ENCODE measurements at regions not wholly inside any gene's neighbourhood (a gene's known extent, or its start where the extent isn't known, plus 50 kb on each side); places are given as distances from the start of the nearest gene placed in this dataset.

DNA sequence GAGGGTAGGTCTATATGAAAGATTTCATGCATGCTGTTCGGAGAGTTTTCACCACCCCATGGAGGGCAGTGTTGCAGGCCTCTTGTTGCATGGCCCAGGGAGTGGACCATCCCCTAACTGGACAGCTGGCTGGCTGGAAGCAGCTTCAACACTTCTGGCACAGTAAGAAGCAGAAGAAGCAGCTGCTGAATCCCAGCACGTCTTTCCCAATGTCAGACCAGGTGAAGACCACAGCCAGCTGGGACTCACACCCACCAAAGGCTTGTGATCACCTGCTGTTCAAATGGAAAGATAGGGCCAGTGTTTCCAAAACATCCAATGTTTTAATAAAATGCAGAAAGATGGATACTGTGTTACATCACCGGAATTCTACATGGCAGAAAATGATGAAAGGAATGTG, 1423.6 kb downstream of the AACS start:
- Mint-ChIP-seq H3K27ac (no peak overlapping the region), H3K4me1 (no peaks in the 10 kb centered on the region), H3K9me3 (peaks cover 66% of the 10 kb centered on the region), H3K36me3 (peaks cover 62% of the 10 kb centered on the region), H3K27me3 (ENCODE audit: low read depth) (peaks cover 7% of the 10 kb centered on the region; the same call in 1 of the 2 replicates), H3K4me3 (no peak overlapping the region)
- ChIA-PET POLR2A (no interaction called here), CTCF (no interaction called here)
- DNase-seq (ENCODE audit: low spot score) (no peak), ATAC-seq (no peak)
- no peak for TF ChIP-seq PRRX2 (CRISPR knock-in tag; IDR thresholded peaks at IDR 0.05)
- TF ChIP-seq ZNF138 (CRISPR knock-in tag; conservative IDR thresholded peaks at IDR 0.05): no peak
- TF ChIP-seq, protein P1, sequence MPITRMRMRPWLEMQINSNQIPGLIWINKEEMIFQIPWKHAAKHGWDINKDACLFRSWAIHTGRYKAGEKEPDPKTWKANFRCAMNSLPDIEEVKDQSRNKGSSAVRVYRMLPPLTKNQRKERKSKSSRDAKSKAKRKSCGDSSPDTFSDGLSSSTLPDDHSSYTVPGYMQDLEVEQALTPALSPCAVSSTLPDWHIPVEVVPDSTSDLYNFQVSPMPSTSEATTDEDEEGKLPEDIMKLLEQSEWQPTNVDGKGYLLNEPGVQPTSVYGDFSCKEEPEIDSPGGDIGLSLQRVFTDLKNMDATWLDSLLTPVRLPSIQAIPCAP (CRISPR knock-in tag; IDR thresholded peaks at IDR 0.05): no peak

DNA sequence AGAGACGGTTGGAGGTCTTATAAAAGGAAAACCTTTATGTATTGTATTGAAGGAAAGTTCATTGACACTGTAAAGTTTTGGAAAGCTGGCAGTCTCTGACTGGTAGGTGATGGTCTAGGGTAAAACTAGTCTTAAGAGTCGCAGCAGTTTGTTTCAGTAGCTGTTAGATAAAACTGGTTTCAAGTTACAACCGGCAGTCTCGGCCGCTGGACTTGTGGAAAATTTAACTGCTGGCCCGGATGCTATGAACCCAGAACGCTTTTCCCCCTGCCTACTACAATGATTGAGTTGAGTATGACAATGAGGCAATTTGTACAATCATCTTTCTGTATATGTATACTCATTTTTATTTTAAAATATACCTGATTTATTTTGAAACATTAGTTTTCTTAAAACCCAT, 1426.9 kb downstream of the AACS start:
- Mint-ChIP-seq H3K27me3 (ENCODE audit: low read depth) (peaks cover 4% of the 10 kb centered on the region; the same call in 1 of the 2 replicates), H3K4me3 (no peak overlapping the region), H3K36me3 (peaks cover 66% of the 10 kb centered on the region), H3K27ac (no peak overlapping the region), H3K9me3 (peaks cover 76% of the 10 kb centered on the region), H3K4me1 (no peaks in the 10 kb centered on the region)
- ATAC-seq (no peak), DNase-seq (ENCODE audit: low spot score) (no peak)
- POLR2A ChIA-PET: no interaction called here
- TF ChIP-seq, protein P2, sequence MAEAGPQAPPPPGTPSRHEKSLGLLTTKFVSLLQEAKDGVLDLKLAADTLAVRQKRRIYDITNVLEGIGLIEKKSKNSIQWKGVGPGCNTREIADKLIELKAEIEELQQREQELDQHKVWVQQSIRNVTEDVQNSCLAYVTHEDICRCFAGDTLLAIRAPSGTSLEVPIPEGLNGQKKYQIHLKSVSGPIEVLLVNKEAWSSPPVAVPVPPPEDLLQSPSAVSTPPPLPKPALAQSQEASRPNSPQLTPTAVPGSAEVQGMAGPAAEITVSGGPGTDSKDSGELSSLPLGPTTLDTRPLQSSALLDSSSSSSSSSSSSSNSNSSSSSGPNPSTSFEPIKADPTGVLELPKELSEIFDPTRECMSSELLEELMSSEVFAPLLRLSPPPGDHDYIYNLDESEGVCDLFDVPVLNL (CRISPR knock-in tag; IDR thresholded peaks at IDR 0.05; ENCODE audit: borderline replicate concordance, low read depth): no peak
- TF ChIP-seq ATF1 (CRISPR knock-in tag; IDR thresholded peaks at IDR 0.05) (no peak), NR2C2 (CRISPR knock-in tag; IDR thresholded peaks at IDR 0.05) (no peak), SMAD4 (CRISPR knock-in tag; IDR thresholded peaks at IDR 0.05) (no peak), ETV6 (CRISPR knock-in tag; IDR thresholded peaks at IDR 0.05) (no peak), CREB1 (CRISPR knock-in tag; IDR thresholded peaks at IDR 0.05) (no peak), ZNF423 (CRISPR knock-in tag; IDR thresholded peaks at IDR 0.05) (no peak), PRRX2 (CRISPR knock-in tag; IDR thresholded peaks at IDR 0.05) (no peak), FOXJ3 (CRISPR knock-in tag; IDR thresholded peaks at IDR 0.05; ENCODE audit: borderline replicate concordance) (no peak), ZNF671 (CRISPR knock-in tag; IDR thresholded peaks at IDR 0.05) (no peak), FOXK1 (CRISPR knock-in tag; IDR thresholded peaks at IDR 0.05) (no peak), ZNF263 (CRISPR knock-in tag; IDR thresholded peaks at IDR 0.05; ENCODE audit: low read depth) (no peak), MXD4 (CRISPR knock-in tag; IDR thresholded peaks at IDR 0.05; ENCODE audit: borderline replicate concordance) (no peak), SMAD3 (CRISPR knock-in tag; IDR thresholded peaks at IDR 0.05; ENCODE audit: borderline replicate concordance) (no peak), JUN (CRISPR knock-in tag; IDR thresholded peaks at IDR 0.05) (no peak), ZNF396 (CRISPR knock-in tag; IDR thresholded peaks at IDR 0.05; ENCODE audit: borderline replicate concordance) (no peak), ZNF317 (CRISPR knock-in tag; IDR thresholded peaks at IDR 0.05; ENCODE audit: borderline replicate concordance, low read depth) (no peak)
- TF ChIP-seq, protein P3, sequence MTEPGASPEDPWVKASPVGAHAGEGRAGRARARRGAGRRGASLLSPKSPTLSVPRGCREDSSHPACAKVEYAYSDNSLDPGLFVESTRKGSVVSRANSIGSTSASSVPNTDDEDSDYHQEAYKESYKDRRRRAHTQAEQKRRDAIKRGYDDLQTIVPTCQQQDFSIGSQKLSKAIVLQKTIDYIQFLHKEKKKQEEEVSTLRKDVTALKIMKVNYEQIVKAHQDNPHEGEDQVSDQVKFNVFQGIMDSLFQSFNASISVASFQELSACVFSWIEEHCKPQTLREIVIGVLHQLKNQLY (CRISPR knock-in tag; IDR thresholded peaks at IDR 0.05): no peak
- TF ChIP-seq, protein P4, sequence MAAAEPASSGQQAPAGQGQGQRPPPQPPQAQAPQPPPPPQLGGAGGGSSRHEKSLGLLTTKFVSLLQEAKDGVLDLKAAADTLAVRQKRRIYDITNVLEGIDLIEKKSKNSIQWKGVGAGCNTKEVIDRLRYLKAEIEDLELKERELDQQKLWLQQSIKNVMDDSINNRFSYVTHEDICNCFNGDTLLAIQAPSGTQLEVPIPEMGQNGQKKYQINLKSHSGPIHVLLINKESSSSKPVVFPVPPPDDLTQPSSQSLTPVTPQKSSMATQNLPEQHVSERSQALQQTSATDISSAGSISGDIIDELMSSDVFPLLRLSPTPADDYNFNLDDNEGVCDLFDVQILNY (CRISPR knock-in tag; IDR thresholded peaks at IDR 0.05): no peak
- TF ChIP-seq, protein P5, sequence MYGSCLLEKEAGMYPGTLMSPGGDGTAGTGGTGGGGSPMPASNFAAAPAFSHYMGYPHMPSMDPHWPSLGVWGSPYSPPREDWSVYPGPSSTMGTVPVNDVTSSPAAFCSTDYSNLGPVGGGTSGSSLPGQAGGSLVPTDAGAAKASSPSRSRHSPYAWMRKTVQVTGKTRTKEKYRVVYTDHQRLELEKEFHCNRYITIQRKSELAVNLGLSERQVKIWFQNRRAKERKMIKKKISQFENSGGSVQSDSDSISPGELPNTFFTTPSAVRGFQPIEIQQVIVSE (CRISPR knock-in tag; IDR thresholded peaks at IDR 0.05; ENCODE audit: borderline replicate concordance): no peak
- CTCF ChIA-PET: no interaction called here
